ENCODE measurements at regions not wholly inside any gene's neighbourhood (a gene's known extent, or its start where the extent isn't known, plus 50 kb on each side); places are given as distances from the start of the nearest gene placed in this dataset.

DNA sequence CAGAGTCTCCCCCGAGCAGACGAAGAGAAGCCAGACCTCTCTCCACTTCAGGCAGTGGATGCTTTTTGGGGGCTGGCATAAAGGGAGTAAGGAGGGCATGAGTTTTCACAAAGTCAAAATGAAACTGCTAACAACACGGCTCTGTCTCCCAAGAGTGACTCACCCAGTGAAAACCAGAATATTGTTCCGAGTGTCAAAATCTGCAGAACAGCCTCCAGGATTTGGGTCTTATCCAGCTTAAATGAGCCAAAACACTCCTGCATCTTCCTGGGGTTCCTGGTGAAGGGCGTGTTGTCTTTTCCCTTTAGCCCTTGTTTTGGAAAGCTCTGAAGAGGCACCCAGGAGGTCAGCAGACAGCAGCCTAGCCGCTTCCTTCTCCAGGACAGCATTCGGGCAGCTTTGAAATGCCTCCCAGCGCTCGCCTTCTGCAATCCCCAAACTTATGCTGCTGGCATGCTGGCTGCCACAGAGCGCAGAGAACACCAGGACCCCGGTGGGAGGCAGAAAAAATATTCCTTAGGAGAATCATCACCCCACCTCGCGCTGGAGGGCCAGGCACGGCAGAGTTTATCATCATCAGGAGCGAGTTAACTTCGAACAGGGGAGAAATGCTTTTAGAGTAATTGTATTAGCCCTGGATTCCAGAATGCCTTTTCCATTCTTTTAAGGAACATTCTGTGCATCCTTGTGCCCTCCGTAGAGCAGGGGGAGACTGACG lies 117.7 kb upstream of the NCOR2 start:
- TF ChIP-seq CTCF (conservative IDR thresholded peaks at IDR 0.05) (no peak), EZH2 (IDR thresholded peaks at IDR 0.05; ENCODE audit: low read depth) (no peak)
